GM12878 (cell line): ENCODE measurements at regions not wholly inside any gene's neighbourhood (a gene's known extent, or its start where the extent isn't known, plus 50 kb on each side); places are given as distances from the start of the nearest gene placed in this dataset.

ENCODE experiments used
- ATAC-seq: fragments of 200-7000 bp; cut with Tn5 transposase; 3 replicates; pipeline ENCODE4 v1.9.1; 2020; ENCODE audit warnings: mild to moderate bottlenecking, moderate library complexity
- BruUV-seq: library from RNA; stranded (reverse); fragments of 400-500 nt; replicated peaks from 2 replicates; lab custom pipeline; 2021; lab: Mats Ljungman, UMichigan
- CTCF ChIA-PET: fragments of 300-600 bp; sonication (Branson Sonifier 250); formaldehyde crosslinking; extraction: SDS; loops from one replicate; lab custom pipeline; 2021; ENCODE audit warnings: inconsistent platforms; lab: Yijun Ruan, JAX
- POLR2A ChIA-PET: fragments of 350-600 bp; formaldehyde crosslinking; extraction: SDS; loops from one replicate; lab custom pipeline; 2021; ENCODE audit warnings: inconsistent platforms; lab: Charles Lee
- RAD21 ChIA-PET: fragments of 300-600 bp; sonication (Branson Sonifier 250); formaldehyde crosslinking; loops from one replicate; lab custom pipeline; 2023; ENCODE audit warnings: antibody characterized with exemption; ENCODE audit not compliant: unreplicated experiment; lab: Charles Lee
- SMC1A ChIA-PET: fragments of 300-600 bp; sonication (Branson Sonifier 250); formaldehyde crosslinking; loops from one replicate; lab custom pipeline; 2023; ENCODE audit not compliant: unreplicated experiment, uncharacterized antibody; lab: Charles Lee
- DNase-seq: peaks from one replicate; pipeline ENCODE4 v3.0.0-alpha.2; 2011; ENCODE audit warnings: low read depth, low spot score
- FAIRE-seq: peaks from 3 replicates; lab custom pipeline; 2011; peaks lifted over from hg19 to GRCh38; lab: Jason Lieb, UNC
- H2AFZ ChIP-seq: 2 replicates; pipeline ENCODE4 v1.6.0; 2011; ENCODE audit warnings: low read depth, low read length, control low read depth; ENCODE audit not compliant: control insufficient read depth
- H3K27ac ChIP-seq: 2 replicates; pipeline ENCODE4 v1.5.1; 2011; ENCODE audit warnings: control low read depth; ENCODE audit not compliant: control insufficient read depth, insufficient read depth
- H3K27me3 ChIP-seq, 2 experiments: replicated peaks in 1 of 2; 2 replicates each; pipeline versions ENCODE4 v1.6.0 to v1.6.1; 2011; ENCODE audit warnings: low read length in 1 of 2; ENCODE audit not compliant: control insufficient read depth in 2 of 2, insufficient read depth in 2 of 2
- H3K36me3 ChIP-seq, 2 experiments: 2 replicates each; pipeline ENCODE4 v1.5.1; 2011; ENCODE audit warnings: low read length in 1 of 2; ENCODE audit not compliant: control insufficient read depth in 2 of 2, insufficient read depth in 2 of 2
- H3K4me1 ChIP-seq: 2 replicates; pipeline ENCODE4 v1.6.1; 2011; ENCODE audit warnings: mild to moderate bottlenecking, low read length, moderate library complexity, mixed read lengths; ENCODE audit not compliant: control insufficient read depth, insufficient read depth
- H3K4me2 ChIP-seq: 2 replicates; pipeline ENCODE4 v1.6.0; 2011; ENCODE audit warnings: control low read depth; ENCODE audit not compliant: control insufficient read depth, insufficient read depth
- H3K4me3 ChIP-seq: fragments of 200-600 bp; sonication (generic); 2 replicates; pipeline ENCODE4 v1.5.1; 2016
- H3K79me2 ChIP-seq: 2 replicates; pipeline ENCODE4 v1.6.0; 2011; ENCODE audit warnings: low read length; ENCODE audit not compliant: control insufficient read depth, insufficient read depth
- H3K9ac ChIP-seq: 2 replicates; pipeline ENCODE4 v1.8.0; 2011; ENCODE audit warnings: low read length, control low read depth, mixed read lengths; ENCODE audit not compliant: control insufficient read depth, insufficient read depth
- H3K9me3 ChIP-seq: replicated peaks from 3 replicates; pipeline ENCODE4 v1.5.1; 2011; ENCODE audit warnings: mild to moderate bottlenecking, low read length; ENCODE audit not compliant: control insufficient read depth, insufficient read depth
- H4K20me1 ChIP-seq: 2 replicates; pipeline ENCODE4 v1.6.0; 2011; ENCODE audit not compliant: control insufficient read depth, insufficient read depth
- CEBPB ChIP-seq, 2 experiments: fragments of 150-350 bp in 1 of 2; IDR thresholded peaks; 2 replicates each; pipeline ENCODE4 v1.6.1; 2012 to 2014; ENCODE audit warnings: low read depth in 2 of 2, low read length in 2 of 2, borderline replicate concordance in 1 of 2, inconsistent platforms in 1 of 2
- ETV6 ChIP-seq, 2 experiments: fragments of 450-650 bp in 1 of 2; IDR thresholded peaks in 1 of 2; conservative IDR thresholded peaks in 1 of 2; 2 replicates each; pipeline ENCODE4 v1.6.1; 2014; ENCODE audit warnings: antibody characterized with exemption in 1 of 2, borderline replicate concordance in 1 of 2, low read depth in 1 of 2, mild to moderate bottlenecking in 1 of 2, moderate library complexity in 1 of 2
- NRF1 ChIP-seq: conservative IDR thresholded peaks from 2 replicates; pipeline ENCODE4 v1.6.1; 2011; ENCODE audit warnings: mild to moderate bottlenecking, low read depth, low read length, improper control_type of control experiment
- SIX5 ChIP-seq: IDR thresholded peaks from 2 replicates; pipeline ENCODE4 v1.6.1; 2011; ENCODE audit warnings: mild to moderate bottlenecking, low read depth, low read length, moderate library complexity; ENCODE audit not compliant: severe bottlenecking
- SMAD1 ChIP-seq: fragments of 450-650 bp; IDR thresholded peaks from 2 replicates; pipeline ENCODE4 v1.6.1; 2018; ENCODE audit warnings: mild to moderate bottlenecking, low read depth; ENCODE audit not compliant: partially characterized antibody
- SRF ChIP-seq, 2 experiments: IDR thresholded peaks; 2 replicates each; pipeline ENCODE4 v1.6.1; 2011; ENCODE audit warnings: low read depth in 2 of 2, low read length in 2 of 2, mild to moderate bottlenecking in 1 of 2, moderate library complexity in 1 of 2
- TBL1XR1 ChIP-seq: IDR thresholded peaks from 2 replicates; pipeline ENCODE4 v1.6.1; 2012; ENCODE audit warnings: low read depth, low read length, improper control_type of control experiment
- TCF3 ChIP-seq: IDR thresholded peaks from 2 replicates; pipeline ENCODE4 v1.6.1; 2012; ENCODE audit warnings: low read depth, mild to moderate bottlenecking, low read length, borderline replicate concordance; ENCODE audit not compliant: insufficient read depth
- USF2 ChIP-seq: IDR thresholded peaks from 2 replicates; pipeline ENCODE4 v1.6.1; 2011; ENCODE audit warnings: low read depth, low read length, improper control_type of control experiment, borderline replicate concordance
- ZNF217 ChIP-seq: fragments of 450-650 bp; IDR thresholded peaks from 2 replicates; pipeline ENCODE4 v1.6.1; 2017; ENCODE audit warnings: antibody characterized with exemption, mild to moderate bottlenecking
- WGBS: methylation state at CpG from one replicate; pipeline ENCODE4 v1.1.6; 2016; ENCODE audit warnings: low lambda C conversion rate; ENCODE audit not compliant: insufficient replicate concordance, insufficient coverage; ENCODE audit errors: missing lambda C conversion rate; 5-methylcytosine and 5-hydroxymethylcytosine counted together
- in situ Hi-C: fragments of 300-500 bp; cut with MboI; formaldehyde crosslinking; loops from 9 replicates; pipeline ENCODE4 v1.14.3; 2018; ENCODE audit warnings: mixed read lengths
- intact Hi-C: fragments of 100-400 bp; cut with micrococcal nuclease; formaldehyde crosslinking; loops from one replicate; pipeline ENCODE4 v1.14.2; 2022; ENCODE audit not compliant: unreplicated experiment
- TF ChIP-seq, protein P1 (sequence below): IDR thresholded peaks from 2 replicates; pipeline ENCODE4 v1.6.1; 2012; ENCODE audit warnings: low read depth, low read length, improper control_type of control experiment
- TF ChIP-seq, protein P2 (sequence below): fragments of 150-350 bp; IDR thresholded peaks from 2 replicates; pipeline ENCODE4 v1.6.1; 2016; ENCODE audit warnings: low read depth, low read length

DNA sequence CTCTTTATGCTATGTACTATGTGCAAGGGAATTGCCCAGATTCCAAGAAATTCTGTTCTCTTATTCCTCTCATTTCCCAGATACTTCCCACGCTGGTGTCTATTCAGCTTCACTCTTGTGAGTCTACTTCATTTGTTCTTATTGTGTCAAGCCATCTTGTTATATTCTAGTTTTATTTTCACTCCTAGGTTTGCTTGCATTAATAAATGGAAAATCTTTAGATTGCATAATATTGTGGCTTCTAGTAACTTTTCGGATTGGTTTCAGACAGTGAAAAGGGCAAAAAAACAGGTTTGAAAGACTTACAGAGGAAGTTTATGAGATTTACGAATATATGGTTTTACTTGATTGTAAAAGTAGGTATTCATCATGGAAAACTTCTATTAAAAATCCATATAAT lies 128.4 kb downstream of the BTC start:
- DNase-seq, result no peak
- BruUV-seq, result no TSS peak
- Histone ChIP-seq H3K9me3 (no peaks in the 10 kb centered on the region), H3K9ac (no peak overlapping the region), H4K20me1 (no peaks in the 10 kb centered on the region), H3K4me3 (no peak overlapping the region), H3K36me3 (no peaks in the 10 kb centered on the region), H3K27ac (no peak overlapping the region), H2AFZ (no peak overlapping the region), H3K79me2 (no peaks in the 10 kb centered on the region), H3K27me3 (no peaks in the 10 kb centered on the region), H3K4me2 (no peak overlapping the region), H3K4me1 (no peaks in the 10 kb centered on the region)
- ChIA-PET CTCF (interaction anchor here (1.1 to 2.5 kb wide), 3 partner anchors 10 to 345 kb away, joined by 5 to 10 read pairs (median 9); no protein-coding TSS in a partner anchor), RAD21 (interaction anchor here (1.2 kb wide), 1 partner anchor 10 kb away, joined by 3 read pairs; no protein-coding TSS in a partner anchor), POLR2A (no interaction called here), SMC1A (interaction anchor here (1.3 kb wide), 1 partner anchor 17 kb away, joined by 3 read pairs; no protein-coding TSS in a partner anchor)
- no peak for ATAC-seq
- WGBS, result 31% methylated on average over 3 of the region's 3 CpGs
- intact Hi-C loops (no loop called here), in situ Hi-C loops (no loop called here)
- FAIRE-seq, result no peak
- TF ChIP-seq USF2, result no peak
- no peak for TF ChIP-seq ETV6 (conservative IDR thresholded peaks at IDR 0.05 in 1 of 2, IDR thresholded peaks at IDR 0.05 in 1 of 2; ENCODE audit: borderline replicate concordance in 1 of 2, low read depth in 1 of 2)

DNA sequence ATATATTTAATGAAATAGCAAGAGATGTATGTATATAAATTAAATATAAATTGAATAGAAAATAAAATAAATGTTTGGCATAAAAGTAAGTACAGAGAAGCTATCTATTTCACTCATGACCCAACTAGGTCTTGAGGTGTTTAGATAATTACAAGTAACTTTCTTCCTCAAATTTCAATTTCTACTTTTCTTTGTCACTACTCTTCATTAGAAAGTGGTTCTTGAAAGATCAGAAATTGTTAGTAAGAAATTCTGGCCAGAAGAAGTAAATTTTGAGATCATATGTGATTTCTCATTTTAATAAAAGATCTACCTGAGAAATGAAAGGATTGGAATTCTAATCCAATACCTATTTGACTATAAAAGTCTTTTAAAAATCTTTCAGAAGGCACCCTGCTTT lies 126.9 kb downstream of the BTC start:
- SMC1A ChIA-PET, result interaction anchor here (0.8 to 1.2 kb wide), 3 partner anchors 8 to 291 kb away, joined by 3 to 5 read pairs (median 4); no protein-coding TSS in a partner anchor
- DNase-seq (no peak), ATAC-seq (no peak), FAIRE-seq (no peak)
- no peaks in the 10 kb centered on the region for H3K36me3 ChIP-seq
- BruUV-seq, result no TSS peak
- H3K27me3 ChIP-seq, result no peaks in the 10 kb centered on the region
- intact Hi-C loops (no loop called here), in situ Hi-C loops (no loop called here)
- POLR2A ChIA-PET, result interaction anchor here (1.8 kb wide), 1 partner anchor 13 kb away, joined by 4 read pairs; no protein-coding TSS in a partner anchor
- no peaks in the 10 kb centered on the region for H3K4me1 ChIP-seq
- no peaks in the 10 kb centered on the region for H3K9me3 ChIP-seq
- no peaks in the 10 kb centered on the region for H3K79me2 ChIP-seq
- no peak overlapping the region for H3K4me3 ChIP-seq
- H4K20me1 ChIP-seq, result no peaks in the 10 kb centered on the region
- H3K4me2 ChIP-seq, result no peak overlapping the region
- H3K9ac ChIP-seq, result no peak overlapping the region
- no peak overlapping the region for H2AFZ ChIP-seq
- no peak overlapping the region for H3K27ac ChIP-seq
- RAD21 ChIA-PET, result no interaction called here
- CTCF ChIA-PET, result interaction anchor here (1.0 to 2.2 kb wide), 6 partner anchors 9 to 439 kb away, joined by 3 to 9 read pairs (median 6); no protein-coding TSS in a partner anchor
- TF ChIP-seq NRF1, result no peak
- TF ChIP-seq ZNF217, result no peak
- TF ChIP-seq, protein P1, sequence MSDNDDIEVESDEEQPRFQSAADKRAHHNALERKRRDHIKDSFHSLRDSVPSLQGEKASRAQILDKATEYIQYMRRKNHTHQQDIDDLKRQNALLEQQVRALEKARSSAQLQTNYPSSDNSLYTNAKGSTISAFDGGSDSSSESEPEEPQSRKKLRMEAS, result no peak
- no peak for TF ChIP-seq TCF3
- no peak for TF ChIP-seq SMAD1
- no peak for TF ChIP-seq TBL1XR1
- TF ChIP-seq, protein P2, sequence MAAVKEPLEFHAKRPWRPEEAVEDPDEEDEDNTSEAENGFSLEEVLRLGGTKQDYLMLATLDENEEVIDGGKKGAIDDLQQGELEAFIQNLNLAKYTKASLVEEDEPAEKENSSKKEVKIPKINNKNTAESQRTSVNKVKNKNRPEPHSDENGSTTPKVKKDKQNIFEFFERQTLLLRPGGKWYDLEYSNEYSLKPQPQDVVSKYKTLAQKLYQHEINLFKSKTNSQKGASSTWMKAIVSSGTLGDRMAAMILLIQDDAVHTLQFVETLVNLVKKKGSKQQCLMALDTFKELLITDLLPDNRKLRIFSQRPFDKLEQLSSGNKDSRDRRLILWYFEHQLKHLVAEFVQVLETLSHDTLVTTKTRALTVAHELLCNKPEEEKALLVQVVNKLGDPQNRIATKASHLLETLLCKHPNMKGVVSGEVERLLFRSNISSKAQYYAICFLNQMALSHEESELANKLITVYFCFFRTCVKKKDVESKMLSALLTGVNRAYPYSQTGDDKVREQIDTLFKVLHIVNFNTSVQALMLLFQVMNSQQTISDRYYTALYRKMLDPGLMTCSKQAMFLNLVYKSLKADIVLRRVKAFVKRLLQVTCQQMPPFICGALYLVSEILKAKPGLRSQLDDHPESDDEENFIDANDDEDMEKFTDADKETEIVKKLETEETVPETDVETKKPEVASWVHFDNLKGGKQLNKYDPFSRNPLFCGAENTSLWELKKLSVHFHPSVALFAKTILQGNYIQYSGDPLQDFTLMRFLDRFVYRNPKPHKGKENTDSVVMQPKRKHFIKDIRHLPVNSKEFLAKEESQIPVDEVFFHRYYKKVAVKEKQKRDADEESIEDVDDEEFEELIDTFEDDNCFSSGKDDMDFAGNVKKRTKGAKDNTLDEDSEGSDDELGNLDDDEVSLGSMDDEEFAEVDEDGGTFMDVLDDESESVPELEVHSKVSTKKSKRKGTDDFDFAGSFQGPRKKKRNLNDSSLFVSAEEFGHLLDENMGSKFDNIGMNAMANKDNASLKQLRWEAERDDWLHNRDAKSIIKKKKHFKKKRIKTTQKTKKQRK, result no peak
- no peak for TF ChIP-seq CEBPB (IDR thresholded peaks at IDR 0.05; ENCODE audit: borderline replicate concordance in 1 of 2, low read depth in 2 of 2, low read length in 2 of 2)
- no peak for TF ChIP-seq SIX5
- TF ChIP-seq SRF (IDR thresholded peaks at IDR 0.05; ENCODE audit: low read depth in 2 of 2, low read length in 2 of 2), result no peak
